Activated T-cell treated with anti-CD3 and anti-CD28 coated beads for 4 hours (primary cell): ENCODE measurements at regions not wholly inside any gene's neighbourhood (a gene's known extent, or its start where the extent isn't known, plus 50 kb on each side); places are given as distances from the start of the nearest gene placed in this dataset.

ENCODE experiments used
- DNase-seq: peaks from one replicate; pipeline ENCODE4 v3.0.0-alpha.2; 2020

GRCh38 chr11:82676483-82677094, 57.1 kb downstream of the FAM181B start:
- no peak for DNase-seq

GRCh38 chr11:82675838-82676237, 57.8 kb downstream of the FAM181B start:
- no peak for DNase-seq

- no peak for DNase-seq
These were observed 60.0 kb downstream of the FAM181B start for GRCh38 chr11:82673631-82674030.

GRCh38 chr11:82671451-82671850, 62.2 kb downstream of the FAM181B start:
- no peak for DNase-seq

- DNase-seq, result no peak
These were observed 70.1 kb downstream of the FAM181B start for GRCh38 chr11:82663535-82663934.

- DNase-seq, result no peak
These were observed 79.9 kb downstream of the FAM181B start for GRCh38 chr11:82653752-82654151.

- no peak for DNase-seq
These were observed 94.4 kb downstream of the FAM181B start for GRCh38 chr11:82639251-82639650.

GRCh38 chr11:82636615-82637014, 97.0 kb downstream of the FAM181B start:
- DNase-seq, result no peak

GRCh38 chr11:82634091-82634490, 99.6 kb downstream of the FAM181B start:
- no peak for DNase-seq

GRCh38 chr11:82631722-82632630, 101.7 kb downstream of the FAM181B start:
- no peak for DNase-seq

GRCh38 chr11:82610671-82611070, 123.0 kb downstream of the FAM181B start:
- no peak for DNase-seq

- DNase-seq, result no peak
These were observed 126.9 kb downstream of the FAM181B start for GRCh38 chr11:82606738-82607137.

- DNase-seq, result no peak
These were observed 132.0 kb downstream of the FAM181B start for GRCh38 chr11:82601711-82602110.

GRCh38 chr11:82599836-82600235, 133.8 kb downstream of the FAM181B start:
- DNase-seq, result no peak

- DNase-seq, result no peak
These were observed 147.1 kb downstream of the FAM181B start for GRCh38 chr11:82586581-82586980.

GRCh38 chr11:82577246-82577645, 156.4 kb downstream of the FAM181B start:
- DNase-seq, result no peak

GRCh38 chr11:82560836-82561235, 172.8 kb downstream of the FAM181B start:
- DNase-seq, result no peak

- DNase-seq, result no peak
These were observed 174.1 kb downstream of the FAM181B start for GRCh38 chr11:82559609-82560008.

- DNase-seq, result no peak
These were observed 176.4 kb downstream of the FAM181B start for GRCh38 chr11:82557274-82557673.

- no peak for DNase-seq
These were observed 177.5 kb downstream of the FAM181B start for GRCh38 chr11:82556210-82556609.

- DNase-seq, result no peak
These were observed 186.8 kb downstream of the FAM181B start for GRCh38 chr11:82546661-82547557.

GRCh38 chr11:82539669-82540068, 194.0 kb downstream of the FAM181B start:
- no peak for DNase-seq

GRCh38 chr11:82536706-82537105, 197.0 kb downstream of the FAM181B start:
- DNase-seq, result no peak
